HEK293T (cell line): ENCODE measurements at regions not wholly inside any gene's neighbourhood (a gene's known extent, or its start where the extent isn't known, plus 50 kb on each side); places are given as distances from the start of the nearest gene placed in this dataset.

Source experiments
- BHLHE40 ChIP-seq: fragments of 450-650 bp; IDR thresholded peaks from 2 replicates; pipeline ENCODE4 v1.6.1; 2016; ENCODE audit warnings: mild to moderate bottlenecking, moderate library complexity, borderline replicate concordance
- ELF4 ChIP-seq: fragments of 450-650 bp; IDR thresholded peaks from 2 replicates; pipeline ENCODE4 v1.6.1; 2017; ENCODE audit warnings: antibody characterized with exemption
- FOXA1 ChIP-seq: fragments of 450-650 bp; IDR thresholded peaks from 2 replicates; pipeline ENCODE4 v1.6.1; 2016; ENCODE audit warnings: mild to moderate bottlenecking
- FOXK2 ChIP-seq: fragments of 450-650 bp; IDR thresholded peaks from 2 replicates; pipeline ENCODE4 v1.6.1; 2016; ENCODE audit warnings: mild to moderate bottlenecking
- HDGF ChIP-seq: fragments of 450-650 bp; IDR thresholded peaks from 2 replicates; pipeline ENCODE4 v1.6.1; 2017; ENCODE audit warnings: antibody characterized with exemption, borderline replicate concordance
- L3MBTL2 ChIP-seq: fragments of 450-650 bp; conservative IDR thresholded peaks from 2 replicates; pipeline ENCODE4 v1.6.1; 2016; ENCODE audit warnings: mild to moderate bottlenecking
- LEF1 ChIP-seq: fragments of 450-650 bp; IDR thresholded peaks from 2 replicates; pipeline ENCODE4 v1.6.1; 2017; ENCODE audit warnings: mild to moderate bottlenecking, borderline replicate concordance
- NFRKB ChIP-seq: fragments of 450-650 bp; IDR thresholded peaks from 2 replicates; pipeline ENCODE4 v1.6.1; 2016; ENCODE audit warnings: mild to moderate bottlenecking, moderate library complexity
- SUZ12 ChIP-seq: fragments of 450-650 bp; IDR thresholded peaks from 2 replicates; pipeline ENCODE4 v1.6.1; 2016; ENCODE audit warnings: mild to moderate bottlenecking
- TARDBP ChIP-seq: fragments of 450-650 bp; IDR thresholded peaks from 2 replicates; pipeline ENCODE4 v1.6.1; 2016
- TF ChIP-seq, protein P1 (sequence below): fragments of 450-650 bp; IDR thresholded peaks from 2 replicates; pipeline ENCODE4 v1.6.1; 2016

- TF ChIP-seq ELF4 = no peak
- no peak for TF ChIP-seq SUZ12
- no peak for TF ChIP-seq BHLHE40
- no peak for TF ChIP-seq TARDBP
- TF ChIP-seq, protein P1, sequence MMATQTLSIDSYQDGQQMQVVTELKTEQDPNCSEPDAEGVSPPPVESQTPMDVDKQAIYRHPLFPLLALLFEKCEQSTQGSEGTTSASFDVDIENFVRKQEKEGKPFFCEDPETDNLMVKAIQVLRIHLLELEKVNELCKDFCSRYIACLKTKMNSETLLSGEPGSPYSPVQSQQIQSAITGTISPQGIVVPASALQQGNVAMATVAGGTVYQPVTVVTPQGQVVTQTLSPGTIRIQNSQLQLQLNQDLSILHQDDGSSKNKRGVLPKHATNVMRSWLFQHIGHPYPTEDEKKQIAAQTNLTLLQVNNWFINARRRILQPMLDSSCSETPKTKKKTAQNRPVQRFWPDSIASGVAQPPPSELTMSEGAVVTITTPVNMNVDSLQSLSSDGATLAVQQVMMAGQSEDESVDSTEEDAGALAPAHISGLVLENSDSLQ = no peak
- TF ChIP-seq FOXK2 = no peak
- no peak for TF ChIP-seq FOXA1
- no peak for TF ChIP-seq NFRKB
- no peak for TF ChIP-seq HDGF
- no peak for TF ChIP-seq LEF1
- TF ChIP-seq L3MBTL2 = no peak
Measured at GRCh38 chr14:100967930-100968329, 64.4 kb upstream of the RTL1 start.
